IMR-90 (cell line): ENCODE measurements at regions not wholly inside any gene's neighbourhood (a gene's known extent, or its start where the extent isn't known, plus 50 kb on each side); places are given as distances from the start of the nearest gene placed in this dataset.

ENCODE experiments used
- ATAC-seq: fragments of 200-7000 bp; cut with Tn5 transposase; 2 replicates; pipeline ENCODE4 v1.9.1; 2020; ENCODE audit warnings: low read depth, mild to moderate bottlenecking, moderate library complexity
- BruUV-seq: library from RNA; stranded (reverse); fragments of 400-500 nt; replicated peaks from 2 replicates; lab custom pipeline; 2021; lab: Mats Ljungman, UMichigan
- CTCF ChIA-PET: fragments of 300-600 bp; formaldehyde crosslinking; extraction: SDS; loops from one replicate; lab custom pipeline; 2021; ENCODE audit warnings: antibody characterized with exemption; lab: Yijun Ruan, JAX
- POLR2A ChIA-PET: fragments of 300-600 bp; sonication (Branson Sonifier 250); formaldehyde crosslinking; loops from one replicate; lab custom pipeline; 2022; ENCODE audit warnings: antibody characterized with exemption; ENCODE audit not compliant: unreplicated experiment; lab: Charles Lee
- DNase-seq: peaks from one replicate; pipeline ENCODE4 v3.0.0; 2013
- H2AFZ ChIP-seq: replicated peaks from 2 replicates; pipeline ENCODE3; 2013; ENCODE audit warnings: low read length, mild to moderate bottlenecking; ENCODE audit not compliant: poor library complexity
- H2AK5ac ChIP-seq: 2 replicates; pipeline ENCODE4 v1.6.1; 2013; ENCODE audit warnings: low read depth, low read length, inconsistent platforms
- H2AK9ac ChIP-seq: replicated peaks from 2 replicates; pipeline ENCODE3; 2013; ENCODE audit warnings: mild to moderate bottlenecking, low read depth, low read length, moderate library complexity; ENCODE audit not compliant: poor library complexity
- H2BK120ac ChIP-seq: 2 replicates; pipeline ENCODE4 v1.6.1; 2013; ENCODE audit warnings: low read depth, low read length, inconsistent platforms
- H2BK15ac ChIP-seq: 3 replicates; pipeline ENCODE4 v1.6.1; 2013; ENCODE audit warnings: low read depth, low read length, inconsistent platforms
- H2BK20ac ChIP-seq: 2 replicates; pipeline ENCODE4 v1.6.1; 2013; ENCODE audit warnings: low read depth, mild to moderate bottlenecking, inconsistent platforms, low read length, moderate library complexity
- H2BK5ac ChIP-seq: 2 replicates; pipeline ENCODE4 v1.6.1; 2013; ENCODE audit warnings: mild to moderate bottlenecking, low read depth, low read length, inconsistent platforms; ENCODE audit not compliant: poor library complexity, severe bottlenecking
- H3K14ac ChIP-seq: replicated peaks from 2 replicates; pipeline ENCODE4 v1.6.1; 2013; ENCODE audit warnings: low read depth, low read length, inconsistent platforms
- H3K18ac ChIP-seq: 2 replicates; pipeline ENCODE4 v1.6.1; 2013; ENCODE audit warnings: low read depth, low read length, control low read depth
- H3K23ac ChIP-seq: 2 replicates; pipeline ENCODE4 v1.6.1; 2013; ENCODE audit warnings: low read depth, low read length, inconsistent platforms
- H3K27ac ChIP-seq: 2 replicates; pipeline ENCODE4 v1.5.1; 2013; ENCODE audit warnings: mild to moderate bottlenecking, control low read depth, low read length; ENCODE audit not compliant: insufficient read depth
- H3K27me3 ChIP-seq: 2 replicates; pipeline ENCODE4 v1.6.1; 2013; ENCODE audit warnings: low read length; ENCODE audit not compliant: control insufficient read depth, insufficient read depth
- H3K36me3 ChIP-seq: 2 replicates; pipeline ENCODE4 v1.6.1; 2013; ENCODE audit warnings: low read length, mixed read lengths; ENCODE audit not compliant: control insufficient read depth, insufficient read depth
- H3K4ac ChIP-seq: 2 replicates; pipeline ENCODE4 v1.6.1; 2013; ENCODE audit warnings: low read depth, low read length, inconsistent platforms
- H3K4me1 ChIP-seq: 2 replicates; pipeline ENCODE4 v1.6.1; 2013; ENCODE audit warnings: low read length, mixed read lengths; ENCODE audit not compliant: control insufficient read depth, insufficient read depth
- H3K4me2 ChIP-seq: 2 replicates; pipeline ENCODE4 v1.6.1; 2013; ENCODE audit warnings: low read depth, mild to moderate bottlenecking, control low read depth, low read length, moderate library complexity
- H3K4me3 ChIP-seq: 2 replicates; pipeline ENCODE4 v1.5.1; 2013; ENCODE audit warnings: low read depth, mild to moderate bottlenecking, control low read depth, low read length, moderate library complexity; ENCODE audit not compliant: insufficient read depth
- H3K56ac ChIP-seq: 2 replicates; pipeline ENCODE4 v1.6.1; 2013; ENCODE audit warnings: low read length, inconsistent platforms; ENCODE audit not compliant: insufficient read depth; ENCODE audit errors: extremely low read depth
- H3K79me1 ChIP-seq, 2 experiments: 2 replicates each; pipeline ENCODE4 v1.6.1; 2013; ENCODE audit warnings: low read length in 2 of 2, inconsistent platforms in 1 of 2, low read depth in 1 of 2
- H3K9ac ChIP-seq: 2 replicates; pipeline ENCODE4 v1.6.1; 2013; ENCODE audit warnings: low read depth, low read length, control low read depth
- H3K9me1 ChIP-seq: 2 replicates; pipeline ENCODE4 v1.6.1; 2013; ENCODE audit warnings: low read length, inconsistent platforms; ENCODE audit not compliant: insufficient read depth
- H3K9me3 ChIP-seq: 2 replicates; pipeline ENCODE4 v1.6.1; 2013; ENCODE audit warnings: low read length; ENCODE audit not compliant: control insufficient read depth, insufficient read depth
- H4K20me1 ChIP-seq: 2 replicates; pipeline ENCODE4 v1.6.1; 2013; ENCODE audit warnings: low read length, inconsistent platforms; ENCODE audit not compliant: insufficient read depth
- H4K5ac ChIP-seq: 2 replicates; pipeline ENCODE4 v1.6.1; 2013; ENCODE audit warnings: mild to moderate bottlenecking, low read depth, low read length, control low read depth
- H4K8ac ChIP-seq, 2 experiments: 2 replicates each; pipeline ENCODE4 v1.6.1; 2013; ENCODE audit warnings: low read depth in 2 of 2, low read length in 2 of 2, control low read depth in 1 of 2, inconsistent platforms in 1 of 2
- H4K91ac ChIP-seq: 2 replicates; pipeline ENCODE4 v1.6.1; 2013; ENCODE audit warnings: low read depth, low read length, inconsistent platforms; ENCODE audit not compliant: insufficient read depth
- BHLHE40 ChIP-seq: fragments of 150-350 bp; IDR thresholded peaks from 2 replicates; pipeline ENCODE4 v1.6.1; 2016; ENCODE audit warnings: mild to moderate bottlenecking, low read depth, low read length
- CEBPB ChIP-seq: IDR thresholded peaks from 2 replicates; pipeline ENCODE4 v1.6.1; 2012; ENCODE audit warnings: low read depth, low read length, improper control_type of control experiment
- CHD1 ChIP-seq: IDR thresholded peaks from 2 replicates; pipeline ENCODE4 v1.6.1; 2012; ENCODE audit warnings: low read depth, low read length, improper control_type of control experiment
- NFE2L2 ChIP-seq: fragments of 150-350 bp; IDR thresholded peaks from 2 replicates; pipeline ENCODE4 v1.6.1; 2016; ENCODE audit warnings: low read depth, mild to moderate bottlenecking, low read length
- POLR2A ChIP-seq: IDR thresholded peaks from 2 replicates; pipeline ENCODE4 v1.6.1; 2012; ENCODE audit warnings: mild to moderate bottlenecking, low read depth, low read length
- dilution Hi-C: fragments of 300-500 bp; cut with HindIII; formaldehyde crosslinking; loops from one replicate; pipeline ENCODE4 v1.14.3; 2018; ENCODE audit warnings: low sequenced_read_pairs; ENCODE audit not compliant: unreplicated experiment
- in situ Hi-C: fragments of 300-500 bp; cut with MboI; formaldehyde crosslinking; loops from 3 replicates; pipeline ENCODE4 v1.14.3; 2019; ENCODE audit warnings: low sequenced_read_pairs, inconsistent platforms, mixed read lengths
- intact Hi-C: fragments of 100-400 bp; cut with micrococcal nuclease; formaldehyde crosslinking; loops from 2 replicates; pipeline ENCODE4 v1.10.0; 2022

DNA sequence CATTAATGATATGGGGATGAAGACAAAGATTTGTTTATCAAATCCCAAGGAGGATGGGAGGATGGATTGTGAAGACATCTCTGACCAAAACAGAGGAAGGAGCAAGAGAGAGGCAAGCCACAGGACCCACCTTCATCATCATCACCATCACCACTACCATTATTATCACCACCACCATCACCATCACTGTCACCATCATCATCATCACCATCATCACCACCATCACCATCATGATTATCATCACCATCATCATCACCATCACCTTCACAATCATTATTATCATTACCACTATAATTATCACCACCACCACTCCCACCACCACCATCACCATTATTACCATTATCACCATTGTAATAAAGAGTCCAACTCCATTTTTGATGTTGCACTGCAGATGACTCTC lies 482.5 kb downstream of the PTPRU start:
- Histone ChIP-seq H4K5ac (no peak overlapping the region), H3K9ac (no peak overlapping the region), H2AK9ac (no peak overlapping the region), H3K4ac (no peak overlapping the region), H3K9me3 (peaks cover 9% of the 10 kb centered on the region), H2BK5ac (no peak overlapping the region), H2AK5ac (no peak overlapping the region), H3K14ac (no peak overlapping the region), H3K56ac (no peak overlapping the region), H3K4me2 (no peak overlapping the region), H3K9me1 (no peaks in the 10 kb centered on the region), H3K4me1 (no peaks in the 10 kb centered on the region), H3K27ac (no peak overlapping the region), H4K8ac (no peak overlapping the region), H4K91ac (no peak overlapping the region), H2BK15ac (no peak overlapping the region), H2BK20ac (no peak overlapping the region), H2AFZ (no peak overlapping the region), H3K27me3 (no peaks in the 10 kb centered on the region), H2BK120ac (no peak overlapping the region), H3K36me3 (no peaks in the 10 kb centered on the region), H3K23ac (no peak overlapping the region), H4K20me1 (no peaks in the 10 kb centered on the region), H3K79me1 (no peaks in the 10 kb centered on the region), H3K18ac (no peak overlapping the region), H3K4me3 (no peak overlapping the region)
- ChIA-PET CTCF (no interaction called here), POLR2A (no interaction called here)
- dilution Hi-C loops (no loop called here), in situ Hi-C loops (no loop called here), intact Hi-C loops (no loop called here)
- no TSS peak for BruUV-seq
- no peak for DNase-seq
- ATAC-seq = no peak
- no peak for TF ChIP-seq CHD1
- TF ChIP-seq POLR2A = no peak
- no peak for TF ChIP-seq NFE2L2
- no peak for TF ChIP-seq BHLHE40
- TF ChIP-seq CEBPB = no peak
